Suprapubic skin (tissue), 3 donors: ENCODE measurements at regions not wholly inside any gene's neighbourhood (a gene's known extent, or its start where the extent isn't known, plus 50 kb on each side); places are given as distances from the start of the nearest gene placed in this dataset.

ENCODE experiments used
- EP300 ChIP-seq: sonication (generic); formaldehyde crosslinking; IDR thresholded peaks from one replicate; pipeline ENCODE4 v1.6.1; 2017; ENCODE audit warnings: antibody characterized with exemption
- TF ChIP-seq, protein P1 (sequence below), 2 donors: fragments of 200-600 bp in 1 of 2; fragments of 450-650 bp in 1 of 2; sonication (generic) in 1 of 2; IDR thresholded peaks; one replicate each; pipeline ENCODE4 v1.5.1; 2016 to 2019; ENCODE audit warnings: antibody characterized with exemption in 2 of 2, mild to moderate bottlenecking in 1 of 2, moderate library complexity in 1 of 2

DNA sequence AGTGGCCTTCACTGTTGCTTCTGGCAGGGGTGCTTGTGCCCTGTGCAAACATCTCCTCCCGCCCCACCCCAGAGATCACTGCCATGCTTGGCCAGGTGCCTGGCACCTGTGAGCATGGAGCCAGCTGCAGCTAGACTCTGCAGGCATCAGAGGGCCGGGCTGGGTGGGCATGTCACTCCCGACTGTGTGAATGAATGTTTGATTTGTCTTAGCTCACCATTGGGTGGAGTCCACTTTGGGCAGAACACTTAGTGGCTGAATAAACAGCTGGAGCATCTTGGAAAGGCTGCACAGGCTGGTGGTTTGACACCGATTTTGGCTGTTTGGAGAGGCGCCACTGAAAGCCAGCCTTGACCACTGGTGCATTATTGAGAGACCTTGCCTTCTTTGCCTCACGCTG, 267.3 kb downstream of the DLEU7 start:
- TF ChIP-seq EP300: no peak
- TF ChIP-seq, protein P1, sequence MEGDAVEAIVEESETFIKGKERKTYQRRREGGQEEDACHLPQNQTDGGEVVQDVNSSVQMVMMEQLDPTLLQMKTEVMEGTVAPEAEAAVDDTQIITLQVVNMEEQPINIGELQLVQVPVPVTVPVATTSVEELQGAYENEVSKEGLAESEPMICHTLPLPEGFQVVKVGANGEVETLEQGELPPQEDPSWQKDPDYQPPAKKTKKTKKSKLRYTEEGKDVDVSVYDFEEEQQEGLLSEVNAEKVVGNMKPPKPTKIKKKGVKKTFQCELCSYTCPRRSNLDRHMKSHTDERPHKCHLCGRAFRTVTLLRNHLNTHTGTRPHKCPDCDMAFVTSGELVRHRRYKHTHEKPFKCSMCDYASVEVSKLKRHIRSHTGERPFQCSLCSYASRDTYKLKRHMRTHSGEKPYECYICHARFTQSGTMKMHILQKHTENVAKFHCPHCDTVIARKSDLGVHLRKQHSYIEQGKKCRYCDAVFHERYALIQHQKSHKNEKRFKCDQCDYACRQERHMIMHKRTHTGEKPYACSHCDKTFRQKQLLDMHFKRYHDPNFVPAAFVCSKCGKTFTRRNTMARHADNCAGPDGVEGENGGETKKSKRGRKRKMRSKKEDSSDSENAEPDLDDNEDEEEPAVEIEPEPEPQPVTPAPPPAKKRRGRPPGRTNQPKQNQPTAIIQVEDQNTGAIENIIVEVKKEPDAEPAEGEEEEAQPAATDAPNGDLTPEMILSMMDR (IDR thresholded peaks at IDR 0.05): no peak
